Activated naive CD4-positive, alpha-beta T cell treated with anti-CD3 and anti-CD28 coated beads for 36 hours (primary cell): ENCODE measurements at regions not wholly inside any gene's neighbourhood (a gene's known extent, or its start where the extent isn't known, plus 50 kb on each side); places are given as distances from the start of the nearest gene placed in this dataset.
"Not testable (repeated sequence)": the region's sequence is repeated elsewhere in the genome, so short reads cannot be mapped to it uniquely, and the experiment has no call there.

Source experiments
- CTCF ChIA-PET: fragments of 350-600 bp; sonication (Branson Sonifier 250); formaldehyde crosslinking; loops from one replicate; lab custom pipeline; 2021; ENCODE audit warnings: antibody characterized with exemption; lab: Charles Lee
- DNase-seq: peaks from one replicate; pipeline ENCODE4 v3.0.0-alpha.2; 2020
- H3K27ac Mint-ChIP-seq: one replicate; pipeline ENCODE4 v1.8.0; 2021; ENCODE audit warnings: mild to moderate bottlenecking, mixed read lengths
- H3K27me3 Mint-ChIP-seq: one replicate; pipeline ENCODE4 v1.8.0; 2021; ENCODE audit warnings: low read depth, mixed read lengths
- H3K36me3 Mint-ChIP-seq: one replicate; pipeline ENCODE4 v1.8.0; 2021; ENCODE audit warnings: low read depth, mixed read lengths
- H3K4me1 Mint-ChIP-seq: one replicate; pipeline ENCODE4 v1.8.0; 2021; ENCODE audit warnings: low read depth, mixed read lengths
- H3K4me3 Mint-ChIP-seq: one replicate; pipeline ENCODE4 v1.8.0; 2021; ENCODE audit warnings: mild to moderate bottlenecking, moderate library complexity, mixed read lengths
- H3K9me3 Mint-ChIP-seq: one replicate; pipeline ENCODE4 v1.8.0; 2021; ENCODE audit warnings: mixed read lengths
- intact Hi-C: fragments of 100-400 bp; cut with micrococcal nuclease; formaldehyde crosslinking; loops from one replicate; pipeline ENCODE4 v1.15.1; 2023

DNA sequence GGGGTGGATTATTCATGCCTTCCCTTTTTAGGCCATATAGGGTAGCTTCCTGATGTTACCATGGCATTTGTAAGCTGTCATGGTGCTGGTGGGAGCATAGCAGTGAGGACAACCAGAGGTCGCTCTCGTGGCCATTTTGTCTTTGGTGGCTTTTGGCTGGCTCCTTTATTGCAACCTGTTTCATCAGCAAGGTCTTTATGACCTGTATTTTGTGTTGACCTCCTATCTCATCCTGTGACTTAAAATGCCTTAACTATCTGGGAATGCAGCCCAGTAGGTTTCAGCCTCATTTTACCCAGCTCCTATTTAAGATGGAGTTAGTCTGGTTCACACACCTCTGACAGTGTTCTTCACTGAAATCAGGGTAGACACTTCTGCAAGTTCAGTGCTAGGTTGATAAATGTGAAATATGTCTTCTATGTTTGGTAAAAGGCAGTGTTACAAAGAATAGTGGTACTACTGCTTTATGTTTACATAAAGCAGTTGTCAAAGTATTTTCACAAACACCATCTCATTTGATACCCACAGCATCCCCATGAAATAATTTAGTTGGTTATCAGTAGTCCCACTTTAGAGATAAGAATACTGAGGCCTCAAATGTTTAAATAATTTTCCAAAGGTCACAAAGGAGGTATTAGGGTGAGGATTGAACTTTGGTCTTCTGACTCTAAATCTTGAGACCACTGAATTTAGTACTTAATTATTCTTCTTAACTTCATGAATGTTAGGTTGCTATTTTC is 77.1 kb upstream of the C4orf54 start:
- Mint-ChIP-seq H3K4me1 (no peaks in the 10 kb centered on the region), H3K9me3 (peaks cover 5% of the 10 kb centered on the region), H3K36me3 (no peaks in the 10 kb centered on the region), H3K27me3 (peaks cover 8% of the 10 kb centered on the region), H3K4me3 (no peak overlapping the region), H3K27ac (no peak overlapping the region)
- CTCF ChIA-PET = no interaction called here
- no peak for DNase-seq
- intact Hi-C loops = no loop called here

DNA sequence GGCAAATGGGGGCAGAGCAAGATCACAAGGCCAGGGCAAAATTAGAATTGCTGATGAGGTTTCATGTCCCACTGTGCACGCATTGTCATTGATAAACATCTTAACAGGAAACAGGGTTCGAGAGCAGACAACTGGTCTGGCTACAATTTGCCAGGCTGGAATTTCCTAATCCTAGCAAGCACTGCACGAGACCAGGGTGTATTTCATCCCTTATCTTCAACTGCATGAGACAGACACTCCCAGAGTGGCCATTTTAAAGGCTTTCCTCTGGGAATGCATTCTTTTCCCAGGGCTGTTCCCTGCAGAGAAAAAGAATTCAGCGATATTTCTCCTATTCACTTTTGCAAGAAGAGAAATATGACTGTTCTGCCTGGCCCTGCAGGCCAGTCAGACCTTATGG is 75.8 kb upstream of the C4orf54 start:
- intact Hi-C loops, H3K4me1 Mint-ChIP-seq, H3K36me3 Mint-ChIP-seq, H3K27ac Mint-ChIP-seq, H3K27me3 Mint-ChIP-seq, DNase-seq, CTCF ChIA-PET, H3K9me3 Mint-ChIP-seq, H3K4me3 Mint-ChIP-seq: not testable (repeated sequence)

DNA sequence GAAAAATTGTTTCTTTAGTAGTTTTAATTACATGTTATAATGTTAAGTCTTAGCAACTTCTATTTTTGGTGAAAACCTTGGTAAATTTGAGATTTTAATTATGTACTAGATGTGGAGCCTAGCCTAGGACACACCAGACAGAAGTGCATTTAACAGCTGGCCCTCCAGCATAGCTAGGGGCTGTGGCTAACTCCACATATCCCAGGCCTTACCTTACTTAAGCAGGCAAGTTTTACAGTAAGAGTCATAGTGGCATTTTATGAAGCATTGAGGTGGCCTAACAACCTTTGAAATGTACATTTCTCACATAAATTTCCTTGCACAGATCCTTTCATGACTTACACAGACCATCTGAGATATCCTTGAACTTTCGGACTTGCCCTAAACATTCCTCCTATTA is 71.6 kb upstream of the C4orf54 start:
- H3K36me3 Mint-ChIP-seq = no peaks in the 10 kb centered on the region
- CTCF ChIA-PET = no interaction called here
- no peak overlapping the region for H3K27ac Mint-ChIP-seq
- peaks cover 4% of the 10 kb centered on the region for H3K9me3 Mint-ChIP-seq
- H3K4me1 Mint-ChIP-seq = no peaks in the 10 kb centered on the region
- H3K27me3 Mint-ChIP-seq = peaks cover 4% of the 10 kb centered on the region
- intact Hi-C loops = no loop called here
- DNase-seq = no peak
- no peak overlapping the region for H3K4me3 Mint-ChIP-seq

DNA sequence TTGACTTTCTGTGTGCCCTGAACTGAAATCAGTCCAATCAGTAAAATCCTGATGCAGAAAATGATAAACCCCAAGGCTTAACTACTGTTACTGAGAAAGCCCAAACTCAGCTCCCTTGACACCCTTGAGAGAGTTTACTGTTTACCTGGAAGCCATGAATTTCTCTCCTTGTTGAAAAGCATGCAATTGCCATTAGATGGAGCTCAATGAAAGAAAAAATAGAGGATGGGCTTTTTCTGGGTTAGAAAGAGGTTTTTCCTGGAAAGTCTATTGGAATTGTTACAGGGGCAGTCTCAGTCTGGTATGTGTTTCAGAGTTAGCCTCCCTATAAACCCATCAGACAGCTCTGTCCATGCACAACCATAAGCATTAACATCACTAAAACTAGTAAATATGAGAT is 66.4 kb upstream of the C4orf54 start:
- Mint-ChIP-seq H3K4me3 (no peak overlapping the region), H3K27me3 (peaks cover 2% of the 10 kb centered on the region), H3K9me3 (peaks cover 2% of the 10 kb centered on the region), H3K36me3 (no peaks in the 10 kb centered on the region), H3K4me1 (no peaks in the 10 kb centered on the region), H3K27ac (no peak overlapping the region)
- CTCF ChIA-PET = interaction anchor here (1.0 kb wide), 1 partner anchor 84 kb away, joined by 3 read pairs; no protein-coding TSS in a partner anchor
- DNase-seq = no peak
- intact Hi-C loops = loop anchor here (1.0 to 5.0 kb wide), 2 partner anchors 84 to 163 kb away; no protein-coding TSS in a partner anchor

DNA sequence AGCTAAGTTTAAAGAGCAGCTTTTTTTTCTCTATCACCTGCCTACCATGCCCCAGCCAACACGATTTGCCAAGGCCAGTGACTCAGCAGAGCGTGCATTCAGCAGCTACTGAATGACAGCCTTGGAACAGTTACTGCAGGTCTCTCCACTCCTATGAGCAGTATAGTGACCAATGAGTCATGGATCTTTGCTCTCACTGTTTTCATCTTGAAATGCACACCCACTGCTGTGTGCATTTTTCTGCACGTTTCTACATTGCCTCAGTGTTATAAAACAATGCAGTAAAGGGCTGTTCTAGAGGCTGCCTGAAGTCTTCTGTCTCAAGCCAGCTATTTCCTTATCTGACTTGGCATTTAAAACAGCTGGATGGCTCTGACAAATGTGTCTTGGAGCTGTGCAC is 66.0 kb upstream of the C4orf54 start:
- Mint-ChIP-seq H3K4me3 (no peak overlapping the region), H3K27ac (no peak overlapping the region), H3K36me3 (no peaks in the 10 kb centered on the region), H3K9me3 (peaks cover 2% of the 10 kb centered on the region), H3K4me1 (no peaks in the 10 kb centered on the region), H3K27me3 (peaks cover 2% of the 10 kb centered on the region)
- intact Hi-C loops = loop anchor here (1.0 to 5.0 kb wide), 2 partner anchors 85 to 164 kb away; no protein-coding TSS in a partner anchor
- CTCF ChIA-PET = interaction anchor here (1.0 kb wide), 1 partner anchor 84 kb away, joined by 3 read pairs; no protein-coding TSS in a partner anchor
- DNase-seq = peak; percentile 25

DNA sequence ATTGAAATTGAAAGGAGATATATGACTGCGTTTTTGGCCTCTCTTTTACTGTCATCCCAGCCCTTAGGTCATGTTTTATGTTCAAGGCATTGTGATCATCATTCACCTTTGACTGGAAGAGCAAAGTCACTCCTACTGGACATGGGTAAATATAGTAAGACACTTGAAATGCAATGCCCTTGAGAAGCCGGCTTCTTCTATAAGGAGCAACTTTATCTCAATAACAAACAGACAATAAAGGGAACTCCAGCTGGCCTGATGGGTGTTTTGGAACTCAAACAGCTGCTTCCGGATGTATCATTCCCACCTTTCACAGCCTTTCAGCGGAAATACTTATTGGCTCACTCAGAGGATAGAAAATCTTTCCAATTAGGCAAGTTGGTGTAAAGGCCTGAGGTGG is 65.1 kb upstream of the C4orf54 start:
- peaks cover 2% of the 10 kb centered on the region for H3K27me3 Mint-ChIP-seq
- no peak for DNase-seq
- intact Hi-C loops = loop anchor here (5.0 kb wide), 1 partner anchor 165 kb away; no protein-coding TSS in a partner anchor
- CTCF ChIA-PET = no interaction called here
- H3K4me1 Mint-ChIP-seq = no peaks in the 10 kb centered on the region
- H3K27ac Mint-ChIP-seq = no peak overlapping the region
- H3K9me3 Mint-ChIP-seq = peaks cover 2% of the 10 kb centered on the region
- H3K4me3 Mint-ChIP-seq = no peak overlapping the region
- no peaks in the 10 kb centered on the region for H3K36me3 Mint-ChIP-seq

DNA sequence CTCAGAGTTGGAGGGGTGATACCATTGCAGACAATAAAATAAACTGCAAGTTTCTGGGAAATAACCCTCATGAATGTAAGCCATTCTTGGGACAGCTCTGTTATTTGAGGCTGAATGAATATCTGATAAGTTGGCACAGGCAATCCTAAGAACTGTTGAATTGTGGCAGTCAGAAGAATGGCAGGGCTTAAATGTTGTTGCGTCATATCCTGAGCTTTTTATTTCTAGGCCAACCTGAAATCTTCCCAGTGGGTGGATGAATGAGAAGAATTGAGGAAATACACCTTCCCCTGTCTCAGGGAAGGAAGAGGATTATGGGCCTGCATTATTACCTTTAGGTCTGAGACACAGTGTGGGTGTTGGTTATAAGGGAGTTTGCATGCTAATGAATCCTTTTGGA is 64.4 kb upstream of the C4orf54 start:
- no peaks in the 10 kb centered on the region for H3K9me3 Mint-ChIP-seq
- DNase-seq = no peak
- no peak overlapping the region for H3K4me3 Mint-ChIP-seq
- CTCF ChIA-PET = interaction anchor here (1.0 kb wide), 1 partner anchor 86 kb away, joined by 3 read pairs; no protein-coding TSS in a partner anchor
- H3K27me3 Mint-ChIP-seq = peaks cover 2% of the 10 kb centered on the region
- H3K36me3 Mint-ChIP-seq = no peaks in the 10 kb centered on the region
- intact Hi-C loops = loop anchor here (5.0 kb wide), 1 partner anchor 165 kb away; no protein-coding TSS in a partner anchor
- H3K27ac Mint-ChIP-seq = no peak overlapping the region
- H3K4me1 Mint-ChIP-seq = no peaks in the 10 kb centered on the region

DNA sequence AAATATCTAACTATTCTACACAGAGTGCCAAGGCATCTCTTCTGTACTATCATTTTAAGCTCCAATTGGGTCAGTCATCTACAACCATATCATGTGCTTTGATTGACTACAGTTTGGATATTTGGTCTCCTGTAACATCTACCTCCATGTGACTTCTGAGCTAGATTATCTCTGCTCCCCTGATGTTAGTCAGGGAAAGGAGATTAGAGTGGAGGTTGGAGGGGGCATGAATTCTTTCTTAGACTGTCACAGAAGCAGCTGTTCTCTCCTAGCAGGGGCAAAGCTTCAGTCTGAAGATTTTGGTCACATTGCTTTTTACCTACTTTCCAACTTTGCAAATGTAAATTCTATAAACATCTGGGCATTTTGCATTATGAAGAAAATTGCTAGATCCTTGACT is 62.6 kb upstream of the C4orf54 start:
- H3K9me3 Mint-ChIP-seq = no peaks in the 10 kb centered on the region
- H3K36me3 Mint-ChIP-seq = no peaks in the 10 kb centered on the region
- intact Hi-C loops = loop anchor here (5.0 kb wide), 1 partner anchor 167 kb away; no protein-coding TSS in a partner anchor
- H3K27ac Mint-ChIP-seq = no peak overlapping the region
- H3K4me1 Mint-ChIP-seq = no peaks in the 10 kb centered on the region
- H3K27me3 Mint-ChIP-seq = peaks cover 2% of the 10 kb centered on the region
- no peak for DNase-seq
- H3K4me3 Mint-ChIP-seq = no peak overlapping the region
- CTCF ChIA-PET = no interaction called here

DNA sequence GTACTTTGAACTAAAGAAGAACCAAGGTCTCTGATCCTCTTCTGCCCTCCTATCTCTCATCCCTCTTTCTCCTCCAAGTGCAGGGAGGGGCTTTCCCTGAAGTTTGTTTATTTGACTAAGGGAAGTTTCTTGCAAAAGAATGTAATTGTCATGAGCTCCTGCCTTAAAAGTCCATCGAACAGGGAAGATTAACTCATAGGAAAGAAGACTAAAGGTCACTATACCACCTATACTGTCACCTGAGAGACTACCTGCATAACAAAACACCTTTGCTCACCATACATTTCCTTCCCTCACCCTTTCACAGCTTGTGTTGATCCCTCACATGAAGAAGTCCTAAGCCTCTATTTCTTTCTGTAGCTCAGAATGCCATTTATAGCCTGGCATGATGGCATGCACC is 59.4 kb upstream of the C4orf54 start:
- intact Hi-C loops = no loop called here
- no peak for DNase-seq
- no peak overlapping the region for H3K4me3 Mint-ChIP-seq
- H3K9me3 Mint-ChIP-seq = no peaks in the 10 kb centered on the region
- H3K36me3 Mint-ChIP-seq = no peaks in the 10 kb centered on the region
- H3K27ac Mint-ChIP-seq = no peak overlapping the region
- CTCF ChIA-PET = interaction anchor here (0.5 to 2.4 kb wide), 3 partner anchors 26 to 170 kb away, joined by 3 to 8 read pairs (median 4); no protein-coding TSS in a partner anchor
- no peaks in the 10 kb centered on the region for H3K4me1 Mint-ChIP-seq
- peaks cover 2% of the 10 kb centered on the region for H3K27me3 Mint-ChIP-seq

DNA sequence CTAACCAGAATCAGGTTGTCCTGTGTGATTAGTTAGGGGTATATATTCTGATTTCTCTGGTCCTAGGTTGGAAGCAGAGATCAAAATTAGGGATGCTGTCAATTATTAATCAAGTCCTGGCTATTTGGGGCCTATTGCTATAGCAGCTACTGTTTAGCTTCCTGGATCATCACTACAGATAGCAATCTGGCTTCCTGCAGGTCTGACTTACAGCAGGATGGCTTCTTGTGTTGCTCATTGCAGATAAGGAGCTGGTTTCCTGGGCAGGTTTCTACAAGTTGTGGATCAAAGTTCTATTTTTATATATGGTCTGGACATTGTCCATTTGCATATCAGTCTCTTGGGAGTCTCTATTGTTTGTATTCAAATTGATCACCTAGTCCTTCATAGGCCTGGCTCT is 57.7 kb upstream of the C4orf54 start:
- H3K27ac Mint-ChIP-seq = no peak overlapping the region
- no peaks in the 10 kb centered on the region for H3K9me3 Mint-ChIP-seq
- H3K4me3 Mint-ChIP-seq = no peak overlapping the region
- H3K36me3 Mint-ChIP-seq = no peaks in the 10 kb centered on the region
- intact Hi-C loops = no loop called here
- no peak for DNase-seq
- peaks cover 8% of the 10 kb centered on the region for H3K4me1 Mint-ChIP-seq
- CTCF ChIA-PET = interaction anchor here (2.4 kb wide), 1 partner anchor 93 kb away, joined by 8 read pairs; no protein-coding TSS in a partner anchor
- peaks cover 2% of the 10 kb centered on the region for H3K27me3 Mint-ChIP-seq

DNA sequence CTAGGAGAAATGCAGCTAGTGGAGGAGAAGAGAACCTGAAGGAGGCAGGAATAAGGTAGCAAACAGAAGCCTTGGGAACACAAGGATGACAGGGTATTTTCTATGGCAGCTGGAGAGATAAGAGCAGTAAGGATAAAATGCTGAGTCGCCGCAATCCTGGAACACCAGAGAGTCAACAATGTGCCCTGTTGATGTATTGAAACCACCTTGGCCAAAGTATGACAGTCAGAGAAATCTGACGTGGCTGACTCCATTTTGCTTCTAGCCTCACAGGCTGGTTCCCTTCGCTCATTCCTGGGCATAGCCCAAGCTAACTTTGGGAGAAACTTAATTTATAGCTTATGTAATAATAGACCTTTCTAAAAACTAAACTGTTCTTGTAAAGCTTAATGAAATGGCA is 56.6 kb upstream of the C4orf54 start:
- no peak overlapping the region for H3K4me3 Mint-ChIP-seq
- intact Hi-C loops = loop anchor here (5.0 kb wide), 2 partner anchors 138 to 152 kb away; partner anchors contain the start of gene TRMT10A
- CTCF ChIA-PET = no interaction called here

DNA sequence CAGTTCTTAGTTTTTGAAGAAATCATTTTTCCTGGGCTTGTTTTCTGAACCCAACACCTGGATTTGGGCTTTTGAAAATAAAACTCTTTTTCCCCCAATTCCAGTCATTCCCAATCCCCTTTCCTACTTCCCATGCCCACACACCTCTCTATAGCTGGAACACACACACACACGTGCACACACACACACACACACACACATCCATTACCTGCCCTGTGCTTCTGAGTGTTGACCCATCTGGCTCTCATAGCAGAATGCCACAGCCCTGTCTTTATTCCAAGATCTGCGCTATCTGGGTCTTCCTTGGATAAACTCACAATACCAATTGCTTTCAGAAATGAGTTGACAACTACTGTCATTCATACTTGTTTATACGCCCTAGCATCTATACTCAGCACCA is 54.9 kb upstream of the C4orf54 start:
- intact Hi-C loops = loop anchor here (5.0 kb wide), 2 partner anchors 140 to 150 kb away; partner anchors contain the start of gene TRMT10A
- no peaks in the 10 kb centered on the region for H3K9me3 Mint-ChIP-seq
- no peak overlapping the region for H3K4me3 Mint-ChIP-seq
- H3K27me3 Mint-ChIP-seq = peaks cover 3% of the 10 kb centered on the region
- peaks cover 8% of the 10 kb centered on the region for H3K4me1 Mint-ChIP-seq
- H3K27ac Mint-ChIP-seq = no peak overlapping the region
- H3K36me3 Mint-ChIP-seq = no peaks in the 10 kb centered on the region
- DNase-seq = no peak
- CTCF ChIA-PET = interaction anchor here (0.9 to 1.2 kb wide), 2 partner anchors 14 to 99 kb away, joined by 3 to 5 read pairs; no protein-coding TSS in a partner anchor

More for the DNA sequence above, 56.6 kb upstream of the C4orf54 start:
- Mint-ChIP-seq H3K36me3 (no peaks in the 10 kb centered on the region), H3K4me1 (peaks cover 8% of the 10 kb centered on the region), H3K9me3 (no peaks in the 10 kb centered on the region), H3K27me3 (no peaks in the 10 kb centered on the region), H3K27ac (no peak overlapping the region)
- no peak for DNase-seq
